K562 (cell line): ENCODE measurements at regions not wholly inside any gene's neighbourhood (a gene's known extent, or its start where the extent isn't known, plus 50 kb on each side); places are given as distances from the start of the nearest gene placed in this dataset.

Experiments
- E2F5 ChIP-seq: sonication (generic); formaldehyde crosslinking; IDR thresholded peaks from 2 replicates; pipeline ENCODE4 v1.8.0; 2022; ENCODE audit warnings: mild to moderate bottlenecking, missing genetic modification reagents
- JUN ChIP-seq, 2 experiments: sonication (generic) in 1 of 2; formaldehyde crosslinking in 1 of 2; IDR thresholded peaks; 2 replicates each; pipeline versions ENCODE4 v1.6.1 to v1.8.0; 2012 to 2022; ENCODE audit warnings: borderline replicate concordance in 2 of 2, mild to moderate bottlenecking in 2 of 2, improper control_type of control experiment in 1 of 2, low read depth in 1 of 2, low read length in 1 of 2, missing genetic modification reagents in 1 of 2
- MTA3 ChIP-seq: fragments of 450-650 bp; formaldehyde crosslinking; IDR thresholded peaks from 2 replicates; pipeline ENCODE4 v1.6.1; 2017; ENCODE audit warnings: mild to moderate bottlenecking, borderline replicate concordance
- MYNN ChIP-seq, 2 experiments: sonication (generic); formaldehyde crosslinking in 1 of 2; IDR thresholded peaks; 2 replicates each; pipeline versions ENCODE4 v1.5.0 to v1.6.1; 2016 to 2020; ENCODE audit warnings: antibody characterized with exemption in 1 of 2, missing genetic modification reagents in 1 of 2
- PREB ChIP-seq: sonication (generic); formaldehyde crosslinking; IDR thresholded peaks from 2 replicates; pipeline ENCODE4 v1.8.1; 2023; ENCODE audit warnings: mild to moderate bottlenecking, missing genetic modification reagents
- TCF3 ChIP-seq: sonication (generic); formaldehyde crosslinking; IDR thresholded peaks from 2 replicates; pipeline ENCODE4 v1.4.0; 2020; ENCODE audit warnings: mild to moderate bottlenecking, missing genetic modification reagents
- TCF7L2 ChIP-seq: fragments of 150-350 bp; IDR thresholded peaks from 2 replicates; pipeline ENCODE4 v1.6.1; 2016; ENCODE audit warnings: low read depth, mild to moderate bottlenecking, low read length, moderate library complexity
- YBX1 ChIP-seq: fragments of 450-650 bp; IDR thresholded peaks from 2 replicates; pipeline ENCODE4 v1.7.1; 2016; ENCODE audit warnings: mild to moderate bottlenecking
- ZNF133 ChIP-seq: fragments of 250-450 bp; sonication (Bioruptor Pico); IDR thresholded peaks from 2 replicates; pipeline ENCODE4 v1.4.0; 2020; ENCODE audit warnings: mild to moderate bottlenecking
- ZNF384 ChIP-seq: IDR thresholded peaks from 2 replicates; pipeline ENCODE4 v1.6.1; 2012; ENCODE audit warnings: low read depth, low read length, improper control_type of control experiment
- ZNF699 ChIP-seq: fragments of 250-450 bp; sonication (Bioruptor Pico); IDR thresholded peaks from 2 replicates; pipeline ENCODE4 v1.8.0; 2021; ENCODE audit warnings: mild to moderate bottlenecking, moderate library complexity; ENCODE audit not compliant: insufficient replicate concordance
- TF ChIP-seq, protein P1 (sequence below): sonication (generic); formaldehyde crosslinking; IDR thresholded peaks from 2 replicates; pipeline ENCODE4 v1.8.0; 2023; ENCODE audit warnings: missing genetic modification reagents, mild to moderate bottlenecking, borderline replicate concordance
- TF ChIP-seq, protein P2 (sequence below), 3 experiments: IDR thresholded peaks in 2 of 3; conservative IDR thresholded peaks in 1 of 3; 2 replicates each; pipeline ENCODE4 v1.5.1; 2011 to 2012; ENCODE audit warnings: low read length in 3 of 3, mild to moderate bottlenecking in 3 of 3, control low read depth in 2 of 3, improper control_type of control experiment in 1 of 3, inconsistent platforms in 1 of 3, low read depth in 1 of 3, mixed read lengths in 1 of 3, moderate library complexity in 1 of 3; ENCODE audit not compliant: insufficient read depth in 2 of 3
- TF ChIP-seq, protein P3 (sequence below): fragments of 450-650 bp; IDR thresholded peaks from 2 replicates; pipeline ENCODE4 v1.6.1; 2018; ENCODE audit warnings: mild to moderate bottlenecking, low read depth; ENCODE audit not compliant: partially characterized antibody

DNA sequence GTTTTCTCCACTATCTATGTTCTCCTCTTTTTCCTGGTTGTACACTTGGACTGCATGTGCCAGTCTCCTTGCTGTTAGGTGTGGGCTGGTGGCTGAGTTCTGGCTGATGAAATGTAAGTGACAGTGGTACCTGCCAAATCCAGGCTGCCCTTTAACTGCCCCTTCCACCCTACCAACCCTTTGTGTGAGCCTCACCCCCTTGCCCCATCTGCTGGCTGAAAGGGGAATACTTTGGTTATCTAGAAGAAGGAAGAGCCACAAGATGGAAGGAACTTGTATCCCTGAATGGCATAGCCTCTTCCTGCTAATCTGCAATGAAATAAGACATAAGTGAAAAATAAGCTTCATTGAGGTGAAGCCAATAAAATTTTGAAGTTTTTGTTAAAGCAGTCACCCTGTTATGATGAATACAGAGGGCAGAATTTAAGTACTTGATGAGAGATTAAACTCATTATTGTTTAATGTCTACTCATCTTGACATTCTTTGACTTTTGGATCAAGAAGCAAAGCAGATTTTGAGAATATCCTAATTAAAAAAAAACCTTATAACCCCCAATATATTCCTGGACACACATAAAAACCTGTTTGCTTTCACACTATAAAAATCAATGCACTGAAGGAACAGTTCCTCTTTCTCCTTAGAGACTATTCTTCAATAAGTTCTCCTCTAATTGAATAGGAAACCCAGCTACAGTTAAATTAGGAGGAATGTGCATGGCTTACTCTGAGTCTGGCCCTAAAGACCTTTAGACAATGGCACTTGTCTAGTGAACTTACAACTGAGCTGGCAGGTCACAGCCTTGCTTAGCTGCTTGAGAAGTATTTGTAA, 262.6 kb upstream of the BTG1 start (continued):
- TF ChIP-seq, protein P1, sequence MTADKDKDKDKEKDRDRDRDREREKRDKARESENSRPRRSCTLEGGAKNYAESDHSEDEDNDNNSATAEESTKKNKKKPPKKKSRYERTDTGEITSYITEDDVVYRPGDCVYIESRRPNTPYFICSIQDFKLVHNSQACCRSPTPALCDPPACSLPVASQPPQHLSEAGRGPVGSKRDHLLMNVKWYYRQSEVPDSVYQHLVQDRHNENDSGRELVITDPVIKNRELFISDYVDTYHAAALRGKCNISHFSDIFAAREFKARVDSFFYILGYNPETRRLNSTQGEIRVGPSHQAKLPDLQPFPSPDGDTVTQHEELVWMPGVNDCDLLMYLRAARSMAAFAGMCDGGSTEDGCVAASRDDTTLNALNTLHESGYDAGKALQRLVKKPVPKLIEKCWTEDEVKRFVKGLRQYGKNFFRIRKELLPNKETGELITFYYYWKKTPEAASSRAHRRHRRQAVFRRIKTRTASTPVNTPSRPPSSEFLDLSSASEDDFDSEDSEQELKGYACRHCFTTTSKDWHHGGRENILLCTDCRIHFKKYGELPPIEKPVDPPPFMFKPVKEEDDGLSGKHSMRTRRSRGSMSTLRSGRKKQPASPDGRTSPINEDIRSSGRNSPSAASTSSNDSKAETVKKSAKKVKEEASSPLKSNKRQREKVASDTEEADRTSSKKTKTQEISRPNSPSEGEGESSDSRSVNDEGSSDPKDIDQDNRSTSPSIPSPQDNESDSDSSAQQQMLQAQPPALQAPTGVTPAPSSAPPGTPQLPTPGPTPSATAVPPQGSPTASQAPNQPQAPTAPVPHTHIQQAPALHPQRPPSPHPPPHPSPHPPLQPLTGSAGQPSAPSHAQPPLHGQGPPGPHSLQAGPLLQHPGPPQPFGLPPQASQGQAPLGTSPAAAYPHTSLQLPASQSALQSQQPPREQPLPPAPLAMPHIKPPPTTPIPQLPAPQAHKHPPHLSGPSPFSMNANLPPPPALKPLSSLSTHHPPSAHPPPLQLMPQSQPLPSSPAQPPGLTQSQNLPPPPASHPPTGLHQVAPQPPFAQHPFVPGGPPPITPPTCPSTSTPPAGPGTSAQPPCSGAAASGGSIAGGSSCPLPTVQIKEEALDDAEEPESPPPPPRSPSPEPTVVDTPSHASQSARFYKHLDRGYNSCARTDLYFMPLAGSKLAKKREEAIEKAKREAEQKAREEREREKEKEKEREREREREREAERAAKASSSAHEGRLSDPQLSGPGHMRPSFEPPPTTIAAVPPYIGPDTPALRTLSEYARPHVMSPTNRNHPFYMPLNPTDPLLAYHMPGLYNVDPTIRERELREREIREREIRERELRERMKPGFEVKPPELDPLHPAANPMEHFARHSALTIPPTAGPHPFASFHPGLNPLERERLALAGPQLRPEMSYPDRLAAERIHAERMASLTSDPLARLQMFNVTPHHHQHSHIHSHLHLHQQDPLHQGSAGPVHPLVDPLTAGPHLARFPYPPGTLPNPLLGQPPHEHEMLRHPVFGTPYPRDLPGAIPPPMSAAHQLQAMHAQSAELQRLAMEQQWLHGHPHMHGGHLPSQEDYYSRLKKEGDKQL: no peak
- TF ChIP-seq E2F5: no peak
- peak; percentile 56; the same call in 1 of the 2 replicates for TF ChIP-seq MTA3
- TF ChIP-seq, protein P2, sequence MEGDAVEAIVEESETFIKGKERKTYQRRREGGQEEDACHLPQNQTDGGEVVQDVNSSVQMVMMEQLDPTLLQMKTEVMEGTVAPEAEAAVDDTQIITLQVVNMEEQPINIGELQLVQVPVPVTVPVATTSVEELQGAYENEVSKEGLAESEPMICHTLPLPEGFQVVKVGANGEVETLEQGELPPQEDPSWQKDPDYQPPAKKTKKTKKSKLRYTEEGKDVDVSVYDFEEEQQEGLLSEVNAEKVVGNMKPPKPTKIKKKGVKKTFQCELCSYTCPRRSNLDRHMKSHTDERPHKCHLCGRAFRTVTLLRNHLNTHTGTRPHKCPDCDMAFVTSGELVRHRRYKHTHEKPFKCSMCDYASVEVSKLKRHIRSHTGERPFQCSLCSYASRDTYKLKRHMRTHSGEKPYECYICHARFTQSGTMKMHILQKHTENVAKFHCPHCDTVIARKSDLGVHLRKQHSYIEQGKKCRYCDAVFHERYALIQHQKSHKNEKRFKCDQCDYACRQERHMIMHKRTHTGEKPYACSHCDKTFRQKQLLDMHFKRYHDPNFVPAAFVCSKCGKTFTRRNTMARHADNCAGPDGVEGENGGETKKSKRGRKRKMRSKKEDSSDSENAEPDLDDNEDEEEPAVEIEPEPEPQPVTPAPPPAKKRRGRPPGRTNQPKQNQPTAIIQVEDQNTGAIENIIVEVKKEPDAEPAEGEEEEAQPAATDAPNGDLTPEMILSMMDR (IDR thresholded peaks at IDR 0.05 in 2 of 3, conservative IDR thresholded peaks at IDR 0.05 in 1 of 3; ENCODE audit: insufficient read depth in 2 of 3, low read depth in 1 of 3, low read length in 3 of 3): peak; percentile 56 to 68 (median 59)
- TF ChIP-seq JUN (IDR thresholded peaks at IDR 0.05; ENCODE audit: borderline replicate concordance, low read depth, low read length): no peak
- no peak for TF ChIP-seq JUN (CRISPR knock-in tag; IDR thresholded peaks at IDR 0.05; ENCODE audit: borderline replicate concordance)
- TF ChIP-seq TCF3: peak; percentile 16; the same call in 1 of the 2 replicates
- TF ChIP-seq, protein P3, sequence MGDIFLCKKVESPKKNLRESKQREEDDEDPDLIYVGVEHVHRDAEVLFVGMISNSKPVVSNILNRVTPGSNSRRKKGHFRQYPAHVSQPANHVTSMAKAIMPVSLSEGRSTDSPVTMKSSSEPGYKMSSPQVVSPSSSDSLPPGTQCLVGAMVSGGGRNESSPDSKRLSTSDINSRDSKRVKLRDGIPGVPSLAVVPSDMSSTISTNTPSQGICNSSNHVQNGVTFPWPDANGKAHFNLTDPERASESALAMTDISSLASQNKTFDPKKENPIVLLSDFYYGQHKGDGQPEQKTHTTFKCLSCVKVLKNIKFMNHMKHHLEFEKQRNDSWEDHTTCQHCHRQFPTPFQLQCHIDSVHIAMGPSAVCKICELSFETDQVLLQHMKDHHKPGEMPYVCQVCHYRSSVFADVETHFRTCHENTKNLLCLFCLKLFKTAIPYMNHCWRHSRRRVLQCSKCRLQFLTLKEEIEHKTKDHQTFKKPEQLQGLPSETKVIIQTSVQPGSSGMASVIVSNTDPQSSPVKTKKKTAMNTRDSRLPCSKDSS: peak; percentile 73
- TF ChIP-seq ZNF133 (CRISPR knock-in tag): no peak
- 0 out of 2 replicates have a peak, but pooled peaks have one; percentile 11 for TF ChIP-seq ZNF384
- no peak for TF ChIP-seq ZNF699 (CRISPR knock-in tag)
- no peak for TF ChIP-seq PREB (CRISPR knock-in tag)
- no peak for TF ChIP-seq TCF7L2
- TF ChIP-seq MYNN (IDR thresholded peaks at IDR 0.05): no peak
- no peak for TF ChIP-seq MYNN (CRISPR knock-in tag; IDR thresholded peaks at IDR 0.05)
- TF ChIP-seq YBX1: no peak
